ENCODE measurements at regions not wholly inside any gene's neighbourhood (a gene's known extent, or its start where the extent isn't known, plus 50 kb on each side); places are given as distances from the start of the nearest gene placed in this dataset.

DNA sequence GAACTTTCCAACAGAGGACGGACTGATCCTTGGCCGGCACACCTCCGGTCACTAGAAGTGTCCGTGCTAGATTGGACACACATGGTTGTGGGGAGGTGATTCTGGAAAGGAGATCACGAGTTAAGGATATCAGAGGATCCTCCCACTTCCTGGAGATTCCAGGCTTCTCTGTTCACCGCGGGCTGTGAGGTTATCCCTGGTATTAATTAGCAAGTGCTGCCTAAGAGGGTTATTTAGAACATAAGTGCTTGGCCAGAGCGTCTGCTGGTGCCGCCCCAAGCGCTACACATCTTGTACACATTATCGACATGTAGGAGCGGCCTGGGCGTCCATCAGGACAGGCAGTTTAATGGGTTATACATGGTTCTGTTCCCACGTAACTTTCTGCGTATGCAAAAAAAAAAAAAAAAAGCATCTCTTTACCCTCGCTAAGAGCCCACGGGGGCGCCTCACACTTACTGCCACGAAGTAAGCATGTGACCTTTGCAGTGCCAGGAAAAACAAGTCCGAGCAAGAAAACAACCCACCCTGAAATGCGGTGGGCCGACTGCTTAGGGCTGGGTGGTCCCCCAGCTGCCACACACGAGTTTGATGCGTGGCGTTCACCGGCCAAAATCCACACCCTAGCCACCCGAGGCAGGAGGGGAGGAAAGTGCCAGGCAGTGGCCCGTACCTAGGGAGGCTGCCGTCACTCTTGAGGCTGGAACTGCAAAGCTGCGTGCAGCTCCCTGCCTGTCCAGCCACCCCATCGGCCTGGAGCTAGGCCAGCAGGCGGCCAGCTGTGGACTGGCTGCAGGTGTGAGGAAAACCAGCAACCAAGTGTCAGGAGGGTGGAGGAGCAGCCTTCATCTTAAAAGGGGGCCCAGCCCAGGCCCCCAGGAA lies 78.0 kb downstream of the CPN2 start:
- Histone ChIP-seq H3K4me3 (no peak overlapping the region), H3K36me3 (no peaks in the 10 kb centered on the region), H3K4me1 (peaks cover 0 to 79% (median 71%) of the 10 kb centered on the region in 4 donors), H3K27ac (peak overlapping the region; percentile 89 to 92 (median 90)), H3K27me3 (no peaks in the 10 kb centered on the region), H3K9me3 (no peaks in the 10 kb centered on the region)
- intact Hi-C loops (cut with DNase I) = loop anchor here (5.0 kb wide), 1 partner anchor 201 kb away; no protein-coding TSS in a partner anchor
- 87 to 89% methylated on average over 32 of the region's 32 CpGs for WGBS, 2 donors
- DNase-seq = peak; percentile 76
- TF ChIP-seq, protein P1, sequence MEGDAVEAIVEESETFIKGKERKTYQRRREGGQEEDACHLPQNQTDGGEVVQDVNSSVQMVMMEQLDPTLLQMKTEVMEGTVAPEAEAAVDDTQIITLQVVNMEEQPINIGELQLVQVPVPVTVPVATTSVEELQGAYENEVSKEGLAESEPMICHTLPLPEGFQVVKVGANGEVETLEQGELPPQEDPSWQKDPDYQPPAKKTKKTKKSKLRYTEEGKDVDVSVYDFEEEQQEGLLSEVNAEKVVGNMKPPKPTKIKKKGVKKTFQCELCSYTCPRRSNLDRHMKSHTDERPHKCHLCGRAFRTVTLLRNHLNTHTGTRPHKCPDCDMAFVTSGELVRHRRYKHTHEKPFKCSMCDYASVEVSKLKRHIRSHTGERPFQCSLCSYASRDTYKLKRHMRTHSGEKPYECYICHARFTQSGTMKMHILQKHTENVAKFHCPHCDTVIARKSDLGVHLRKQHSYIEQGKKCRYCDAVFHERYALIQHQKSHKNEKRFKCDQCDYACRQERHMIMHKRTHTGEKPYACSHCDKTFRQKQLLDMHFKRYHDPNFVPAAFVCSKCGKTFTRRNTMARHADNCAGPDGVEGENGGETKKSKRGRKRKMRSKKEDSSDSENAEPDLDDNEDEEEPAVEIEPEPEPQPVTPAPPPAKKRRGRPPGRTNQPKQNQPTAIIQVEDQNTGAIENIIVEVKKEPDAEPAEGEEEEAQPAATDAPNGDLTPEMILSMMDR (IDR thresholded peaks at IDR 0.05) = no peak
- TF ChIP-seq POLR2AphosphoS5 (IDR thresholded peaks at IDR 0.05) = peak in 1 of 4 donors; percentile 33

DNA sequence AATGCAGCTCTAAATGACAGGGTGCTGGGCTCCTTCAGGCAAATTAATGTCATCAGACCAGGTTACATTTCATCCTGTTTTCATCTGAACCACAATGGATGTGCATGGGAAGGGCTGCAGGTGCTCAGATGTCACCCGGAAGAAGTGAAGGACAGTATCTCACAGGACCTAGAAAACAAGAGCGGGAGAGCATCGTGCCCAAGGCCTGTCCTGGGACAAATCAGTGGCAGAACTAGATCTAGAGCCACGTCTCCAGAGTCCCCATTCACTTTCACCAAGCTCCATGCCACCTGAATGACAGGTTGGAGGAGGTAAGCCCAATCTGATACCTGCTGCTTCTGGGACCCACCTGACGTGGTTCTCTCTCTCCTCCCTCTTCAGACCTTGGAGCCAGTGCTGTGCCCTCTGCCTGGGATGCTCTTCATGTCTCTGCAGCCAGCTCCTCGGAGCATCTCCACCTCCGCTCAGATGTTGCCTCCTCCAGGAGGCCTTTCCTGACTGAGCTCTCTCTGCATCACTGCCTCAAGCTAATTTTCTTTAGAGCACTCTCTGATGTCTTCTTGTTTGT lies 77.3 kb downstream of the CPN2 start:
- Histone ChIP-seq H3K4me3 (no peak overlapping the region), H3K4me1 (peaks cover 0 to 86% (median 78%) of the 10 kb centered on the region in 4 donors), H3K27me3 (no peaks in the 10 kb centered on the region), H3K27ac (peak overlapping the region in 3 of 4 donors; percentile 89 to 92 (median 92)), H3K9me3 (no peaks in the 10 kb centered on the region), H3K36me3 (no peaks in the 10 kb centered on the region)
- DNase-seq = peak; percentile 34
- TF ChIP-seq EP300 (IDR thresholded peaks at IDR 0.05) (no peak), POLR2A (IDR thresholded peaks at IDR 0.05) (no peak), POLR2AphosphoS5 (IDR thresholded peaks at IDR 0.05) (no peak)
- TF ChIP-seq, protein P1 (IDR thresholded peaks at IDR 0.05) = no peak
- 90 to 93% methylated on average over 7 of the region's 7 CpGs for WGBS, 2 donors
- intact Hi-C loops (cut with DNase I) = loop anchor here (5.0 kb wide), 1 partner anchor 202 kb away; no protein-coding TSS in a partner anchor

DNA sequence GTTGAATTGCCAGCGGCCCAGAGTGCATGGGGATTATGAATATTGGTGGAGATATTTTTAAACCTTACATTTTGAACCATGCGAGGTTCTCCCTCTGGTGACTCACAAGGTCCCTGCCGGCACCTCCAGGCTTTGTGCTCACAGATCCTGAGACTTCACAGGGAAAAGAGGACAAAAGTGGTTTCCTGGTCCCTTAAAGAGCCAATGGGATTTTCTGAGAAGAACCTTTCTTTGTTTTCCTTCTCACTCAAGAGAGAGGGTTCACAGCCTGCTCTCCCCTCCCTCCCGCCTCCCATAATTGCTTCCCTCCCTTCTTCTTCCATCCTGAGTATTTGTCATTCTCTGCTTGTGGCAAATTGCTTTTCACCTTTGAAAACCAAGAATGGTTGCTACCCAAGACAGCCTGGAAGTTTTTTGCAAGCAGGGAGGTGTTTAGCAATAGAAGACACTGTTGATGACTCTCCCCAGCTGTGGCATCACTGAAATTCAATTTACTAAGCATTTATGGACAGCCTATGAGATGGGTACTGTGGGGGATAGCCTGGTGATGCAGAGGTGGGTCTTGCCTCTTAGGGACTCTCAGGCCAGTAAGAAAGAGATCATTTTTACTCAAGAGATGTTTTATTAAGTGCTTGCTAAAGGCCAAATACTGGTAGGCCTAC lies 76.6 kb downstream of the CPN2 start:
- Histone ChIP-seq H3K27me3 (no peaks in the 10 kb centered on the region), H3K4me3 (no peak overlapping the region), H3K4me1 (peaks cover 0 to 89% (median 77%) of the 10 kb centered on the region in 4 donors), H3K36me3 (no peaks in the 10 kb centered on the region), H3K9me3 (no peaks in the 10 kb centered on the region), H3K27ac (peak overlapping the region; percentile 84 to 92 (median 90))
- TF ChIP-seq POLR2AphosphoS5 (IDR thresholded peaks at IDR 0.05) = no peak
- no peak for TF ChIP-seq EP300 (IDR thresholded peaks at IDR 0.05)
- no peak for TF ChIP-seq POLR2A (IDR thresholded peaks at IDR 0.05)
- TF ChIP-seq, protein P1 (IDR thresholded peaks at IDR 0.05) = no peak
- DNase-seq = peak; percentile 56
- WGBS, 2 donors = 79 to 85% methylated on average over 4 of the region's 4 CpGs
- intact Hi-C loops (cut with DNase I) = loop anchor here (5.0 kb wide), 1 partner anchor 202 kb away; no protein-coding TSS in a partner anchor

DNA sequence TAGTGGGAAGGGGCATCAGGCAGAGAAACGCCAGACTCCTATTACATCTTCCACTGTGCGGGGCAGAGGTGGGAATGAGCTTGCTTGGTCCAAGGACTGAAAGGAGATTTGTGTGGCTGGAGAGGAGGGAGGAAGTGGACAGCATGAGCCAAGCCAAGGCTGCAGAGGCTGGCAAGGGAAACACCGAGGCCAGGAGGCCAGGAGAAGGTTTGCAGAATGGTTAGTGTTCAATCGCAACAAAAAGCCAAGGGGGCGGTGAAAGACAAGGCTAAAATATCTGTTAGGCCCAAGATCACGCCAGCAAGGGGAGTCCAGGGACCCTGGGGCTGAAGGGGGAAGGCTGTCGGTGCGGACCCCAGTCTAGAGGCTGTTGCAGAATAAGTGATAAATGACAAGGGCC lies 75.8 kb downstream of the CPN2 start:
- TF ChIP-seq, protein P1 (IDR thresholded peaks at IDR 0.05) = no peak
- TF ChIP-seq POLR2AphosphoS5 (IDR thresholded peaks at IDR 0.05) = no peak
- TF ChIP-seq EP300 (IDR thresholded peaks at IDR 0.05) = no peak
- TF ChIP-seq POLR2A (IDR thresholded peaks at IDR 0.05) = no peak
- Histone ChIP-seq H3K4me1 (peaks cover 0 to 89% (median 73%) of the 10 kb centered on the region in 4 donors), H3K4me3 (no peak overlapping the region), H3K9me3 (no peaks in the 10 kb centered on the region), H3K27ac (peak overlapping the region; percentile 84 to 92 (median 90)), H3K36me3 (no peaks in the 10 kb centered on the region), H3K27me3 (no peaks in the 10 kb centered on the region)
- 70 to 82% methylated on average over 8 of the region's 8 CpGs for WGBS, 2 donors
- peak; percentile 63 for DNase-seq
- intact Hi-C loops (cut with DNase I) = no loop called here

Data from sigmoid colon (tissue), 6 donors.